GM19397 (cell line): ENCODE measurements at regions not wholly inside any gene's neighbourhood (a gene's known extent, or its start where the extent isn't known, plus 50 kb on each side); places are given as distances from the start of the nearest gene placed in this dataset.
"Not testable (repeated sequence)": the region's sequence is repeated elsewhere in the genome, so short reads cannot be mapped to it uniquely, and the experiment has no call there.

Experiments
- ATAC-seq: cut with Tn5 transposase; IDR thresholded peaks from one replicate; pipeline ENCODE4 v1.9.1; 2021; ENCODE audit warnings: mild to moderate bottlenecking, moderate library complexity; ENCODE audit not compliant: unreplicated experiment

DNA sequence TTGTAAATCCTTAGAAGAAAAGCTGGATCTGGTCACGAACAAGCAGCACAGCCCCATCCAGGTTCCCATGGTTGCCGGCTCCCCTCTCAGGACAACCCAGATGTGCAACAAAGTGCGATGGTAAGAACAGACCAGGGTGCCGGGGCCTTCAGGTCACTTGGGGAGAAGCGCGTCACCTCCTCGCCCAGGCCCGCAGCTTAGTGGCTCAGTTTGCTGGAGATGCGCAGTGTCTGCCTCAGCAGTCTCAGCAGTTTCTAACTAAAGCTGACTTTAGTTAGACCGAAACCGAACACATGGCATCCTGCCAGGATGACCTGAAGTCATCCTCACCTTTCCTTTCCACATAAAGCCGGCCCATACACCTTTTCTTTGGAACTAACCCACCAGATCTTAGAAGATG is 131.4 kb downstream of the LAT start:
- ATAC-seq: not testable (repeated sequence)

DNA sequence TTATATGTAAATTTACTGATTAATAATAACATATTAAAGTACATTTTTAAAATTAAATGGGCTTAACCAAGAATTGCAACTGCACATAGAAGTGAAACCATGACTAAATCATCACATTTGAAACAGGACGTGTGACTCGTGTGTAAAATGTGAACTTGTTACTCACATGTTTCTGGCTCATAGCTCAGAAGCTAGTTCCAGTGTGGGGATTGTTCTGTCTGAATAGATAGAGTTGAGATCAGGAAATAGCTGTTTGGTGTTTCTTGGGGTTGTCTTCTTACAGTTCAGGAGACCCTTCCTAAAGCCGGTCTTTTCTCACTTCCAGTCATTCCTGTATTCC is 130.9 kb downstream of the LAT start:
- ATAC-seq: not testable (repeated sequence)

DNA sequence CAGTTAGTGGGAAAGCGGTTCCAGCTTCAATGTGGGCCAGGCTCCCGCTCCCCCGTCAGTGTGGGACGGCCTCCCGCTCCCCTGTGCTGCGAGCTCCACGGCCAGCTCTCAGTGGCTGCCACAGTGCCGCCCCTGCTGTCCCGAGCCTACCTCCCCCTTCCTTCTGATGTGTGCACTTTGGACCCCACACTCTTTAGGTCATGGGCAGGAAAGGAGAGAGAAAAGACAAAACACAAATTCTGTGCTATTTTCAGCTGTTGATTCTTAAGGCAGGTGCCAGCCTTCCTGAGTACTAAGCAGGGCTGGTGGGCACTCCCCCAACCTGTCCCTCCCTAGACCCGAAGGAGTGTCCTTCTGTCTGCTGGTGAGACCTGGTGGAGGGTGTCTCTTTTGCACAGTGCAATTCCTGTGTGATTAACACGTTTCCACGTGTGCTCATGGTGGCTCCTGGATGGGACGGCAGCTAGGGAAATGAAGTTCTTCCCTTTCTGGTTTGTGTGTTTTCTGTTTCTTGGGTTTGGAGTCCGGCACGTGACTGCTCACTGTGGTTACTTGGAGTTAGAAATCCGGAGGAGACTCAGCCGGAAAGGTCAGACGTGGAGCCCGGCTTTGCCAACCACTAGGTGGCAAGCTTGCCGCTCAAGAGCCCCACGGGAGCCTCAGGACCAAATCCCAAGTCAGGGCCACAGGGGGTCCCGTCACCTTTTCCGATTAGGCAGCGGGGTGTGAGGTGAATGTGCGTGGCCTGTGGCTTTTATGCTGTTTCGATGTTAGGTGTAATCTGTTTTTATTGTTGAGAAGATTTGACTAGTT is 130.3 kb downstream of the LAT start:
- not testable (repeated sequence) for ATAC-seq

DNA sequence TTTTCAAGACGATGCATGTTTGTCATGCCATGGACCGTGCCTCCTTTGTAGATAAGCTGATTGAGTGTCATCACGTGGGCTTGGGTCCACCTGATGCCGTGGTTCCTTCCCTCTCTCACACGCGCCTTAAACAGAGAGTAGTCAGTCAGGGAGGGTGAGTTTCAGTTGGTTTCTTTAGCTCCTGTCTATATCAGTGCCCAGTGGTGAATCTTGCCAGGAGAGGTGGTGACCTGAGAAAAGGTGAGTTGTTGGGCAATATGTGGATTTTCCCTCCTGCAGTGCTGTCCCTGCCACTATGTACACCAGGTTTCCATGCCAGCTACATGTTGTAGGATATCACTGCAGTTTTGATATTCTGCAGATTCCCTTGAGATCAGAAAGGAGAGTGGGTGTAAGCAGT is 129.7 kb downstream of the LAT start:
- no peak for ATAC-seq

DNA sequence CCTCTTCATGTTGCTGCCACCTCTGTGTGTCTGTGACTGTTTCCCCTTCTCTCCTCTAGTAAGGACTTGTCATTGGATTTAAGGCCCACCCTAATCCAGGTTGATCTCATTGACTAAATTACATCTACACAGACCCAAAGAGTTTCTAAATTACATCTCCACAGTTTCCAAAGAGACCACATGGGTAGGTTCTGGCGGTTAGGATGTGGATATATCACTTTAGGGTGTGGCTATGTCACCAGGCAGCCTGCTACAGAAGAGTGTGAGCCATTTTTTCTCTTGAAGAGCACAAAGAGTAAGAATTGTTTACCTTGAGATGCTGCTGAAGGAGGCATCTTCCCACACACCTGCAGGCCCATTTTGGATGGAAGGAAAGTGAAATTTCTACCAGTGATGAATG is 128.6 kb downstream of the LAT start:
- not testable (repeated sequence) for ATAC-seq

DNA sequence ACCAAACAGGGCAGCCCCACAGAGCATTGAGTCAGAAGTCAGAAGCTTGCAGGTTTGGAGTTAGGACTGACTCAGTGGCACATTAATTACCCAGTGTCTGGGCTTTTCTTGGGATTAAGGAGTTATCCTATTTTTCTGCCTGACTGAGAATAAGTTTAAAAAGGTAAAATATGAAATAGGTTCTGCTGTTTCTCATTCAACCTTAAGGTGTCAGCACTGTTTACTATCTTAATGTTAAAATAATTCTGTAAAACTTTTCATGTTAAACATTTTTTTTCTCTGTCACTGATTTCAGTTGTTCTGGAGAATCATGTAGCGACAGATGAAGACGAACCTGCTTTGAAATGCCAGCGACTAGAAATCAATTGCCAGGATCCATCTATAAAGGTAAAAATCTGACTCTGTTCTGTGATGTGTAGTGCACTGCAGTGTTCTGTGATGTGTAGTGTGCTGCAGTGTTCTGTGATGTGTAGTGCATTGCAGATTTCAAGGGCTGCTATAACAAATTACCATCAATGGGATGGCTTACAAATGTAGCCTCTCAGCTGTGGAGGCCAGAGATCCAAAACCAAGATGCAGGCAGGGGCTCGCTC is 128.0 kb downstream of the LAT start:
- ATAC-seq: no peak

DNA sequence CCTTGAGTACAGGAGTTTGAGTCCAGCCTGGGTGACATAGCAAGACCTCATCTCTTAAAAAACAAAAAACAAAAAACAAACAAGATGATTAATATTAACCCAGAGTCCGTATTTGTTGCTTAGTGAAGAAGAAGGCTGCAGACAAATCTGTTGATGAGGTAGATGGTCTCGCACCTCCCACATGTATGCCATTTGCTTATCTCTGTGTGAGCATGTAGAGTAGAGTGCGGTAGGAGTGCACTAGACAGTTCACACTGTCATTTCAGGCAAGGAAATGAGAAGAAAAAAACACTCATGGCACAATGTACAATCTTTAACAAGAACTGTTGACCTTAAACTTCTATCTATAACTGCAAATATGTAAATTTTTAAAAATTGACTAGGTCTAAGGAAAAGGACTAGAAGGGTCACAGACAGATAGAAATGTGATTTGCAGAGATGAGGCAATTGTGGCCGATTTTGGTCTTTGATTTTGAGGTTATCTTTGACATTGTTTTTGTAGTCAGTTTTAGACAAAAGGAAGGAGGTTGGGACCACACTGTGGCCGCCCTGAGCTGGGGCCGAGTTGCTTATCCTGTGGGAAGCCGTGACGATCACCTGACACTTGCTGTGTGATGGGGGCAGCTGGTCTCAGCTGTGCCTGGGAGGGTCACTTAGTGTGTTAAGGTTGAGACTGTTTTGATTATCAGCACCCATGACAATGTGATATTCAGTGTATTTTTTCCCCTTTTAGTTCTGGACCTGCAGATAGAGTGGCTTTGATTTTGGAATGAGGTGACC is 127.2 kb downstream of the LAT start:
- not testable (repeated sequence) for ATAC-seq

DNA sequence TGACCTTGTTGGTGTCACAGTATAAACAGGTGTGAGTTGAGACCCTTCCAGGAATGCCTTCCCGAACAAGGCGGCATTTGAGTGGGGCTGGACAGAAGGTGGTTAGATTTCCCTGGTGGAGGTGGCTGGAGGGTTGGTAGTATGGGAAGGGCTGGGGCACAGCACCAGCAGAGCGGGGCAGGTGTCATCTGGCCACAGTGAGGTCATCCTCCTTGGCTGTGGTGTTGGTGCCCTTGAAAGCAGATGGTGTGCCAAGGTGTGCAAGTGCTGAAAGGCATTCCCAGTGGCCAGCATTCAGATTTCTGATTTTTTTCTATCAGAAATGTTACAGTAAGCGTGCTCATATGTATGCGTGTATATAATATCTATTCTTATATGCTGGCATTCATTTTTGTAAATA is 126.6 kb downstream of the LAT start:
- no peak for ATAC-seq

DNA sequence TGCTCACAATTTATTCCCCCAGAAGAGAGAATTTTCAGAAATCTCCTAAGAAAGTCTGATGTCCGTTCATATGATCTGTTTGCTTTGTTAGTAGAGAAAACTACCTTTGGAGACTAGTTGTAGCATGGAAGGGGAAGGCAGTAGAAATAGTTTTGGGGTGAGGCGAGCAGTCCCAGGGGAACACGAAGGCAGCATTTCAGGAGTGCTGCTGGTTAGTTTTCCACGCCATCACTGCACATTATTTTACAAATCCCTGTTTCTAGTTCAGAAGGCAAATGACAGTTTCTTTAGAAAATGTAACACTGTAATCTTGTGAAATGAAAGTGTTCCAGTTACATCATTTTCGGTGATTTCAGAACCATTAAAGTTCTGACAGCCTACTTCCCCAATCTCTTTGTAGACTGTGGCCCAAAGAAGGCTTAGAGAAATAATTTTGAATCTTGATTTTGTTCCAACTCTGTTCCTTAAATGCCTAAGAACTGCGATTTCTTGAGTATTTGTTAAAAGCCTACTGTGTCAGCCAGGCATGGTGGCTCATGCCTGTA is 123.8 kb downstream of the LAT start:
- ATAC-seq: not testable (repeated sequence)

DNA sequence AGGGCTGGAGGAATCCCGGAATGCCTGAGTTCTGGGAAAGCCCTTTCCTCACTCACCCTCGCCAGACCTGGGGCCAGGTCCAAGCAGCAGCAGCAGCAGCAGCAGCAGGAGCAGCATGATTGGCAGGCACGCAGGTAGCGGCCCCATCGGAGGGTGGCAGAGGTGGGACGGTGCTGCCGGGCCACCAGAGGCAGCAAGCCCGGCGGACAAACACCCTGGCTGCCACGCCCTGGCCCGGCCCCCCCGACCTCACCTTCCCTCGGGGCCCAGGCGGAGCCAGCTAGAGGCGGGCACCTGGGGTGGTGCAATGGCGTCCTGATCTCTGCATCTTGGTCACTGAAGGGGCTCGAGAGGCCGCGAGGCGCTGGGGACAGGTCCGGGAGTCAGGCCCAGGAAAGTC is 122.4 kb downstream of the LAT start:
- ATAC-seq: no peak

DNA sequence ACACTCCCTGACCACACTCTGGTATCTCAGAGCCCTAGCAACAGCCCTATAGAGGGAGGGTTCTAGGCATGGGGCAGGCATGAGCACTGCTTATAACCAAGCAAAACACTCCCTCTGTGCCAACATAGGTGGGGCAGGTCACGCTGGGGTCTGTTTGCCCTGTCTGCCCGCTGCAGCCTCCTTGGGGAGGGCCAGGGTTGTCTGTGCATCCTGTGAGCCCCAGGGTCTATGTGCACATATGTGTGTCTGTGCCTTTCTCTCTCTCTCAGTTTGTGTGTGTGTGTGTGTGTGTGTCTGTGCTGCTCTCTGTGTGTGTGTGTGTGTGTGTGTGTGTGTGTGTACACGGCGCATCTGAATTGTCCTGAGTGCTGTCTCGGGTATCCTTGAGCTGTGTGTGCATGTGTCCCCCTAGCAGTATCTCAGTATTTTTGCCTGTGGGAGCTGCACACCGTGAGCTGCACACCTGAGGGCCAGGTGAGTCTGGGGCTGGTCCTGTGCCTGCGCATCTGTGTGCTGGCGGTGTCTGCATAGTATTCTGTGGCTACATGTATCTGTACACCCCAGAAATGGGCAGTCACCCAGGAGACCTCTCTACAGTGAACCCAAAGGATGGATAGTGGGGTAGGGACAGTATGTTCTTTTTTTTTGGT is 121.5 kb downstream of the LAT start:
- ATAC-seq: not testable (repeated sequence)

DNA sequence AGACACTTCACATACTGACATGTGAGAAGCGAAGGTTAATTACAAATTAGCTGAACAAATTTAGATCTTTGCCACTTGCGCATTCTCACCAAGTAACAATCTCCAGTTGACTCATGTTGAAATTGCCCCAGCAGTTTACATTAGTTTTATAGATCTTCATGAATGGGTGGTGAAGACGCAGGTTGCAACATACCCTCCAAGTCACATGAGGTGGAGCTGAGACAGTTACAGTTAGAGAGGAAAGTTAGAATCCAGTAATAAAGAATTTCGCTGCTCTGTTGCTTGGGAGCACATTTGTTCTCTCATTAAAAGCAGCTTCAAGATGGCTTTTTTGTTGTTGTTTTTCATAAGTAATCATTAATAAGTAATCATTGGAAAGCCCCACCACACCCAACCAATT is 119.7 kb downstream of the LAT start:
- ATAC-seq: not testable (repeated sequence)

DNA sequence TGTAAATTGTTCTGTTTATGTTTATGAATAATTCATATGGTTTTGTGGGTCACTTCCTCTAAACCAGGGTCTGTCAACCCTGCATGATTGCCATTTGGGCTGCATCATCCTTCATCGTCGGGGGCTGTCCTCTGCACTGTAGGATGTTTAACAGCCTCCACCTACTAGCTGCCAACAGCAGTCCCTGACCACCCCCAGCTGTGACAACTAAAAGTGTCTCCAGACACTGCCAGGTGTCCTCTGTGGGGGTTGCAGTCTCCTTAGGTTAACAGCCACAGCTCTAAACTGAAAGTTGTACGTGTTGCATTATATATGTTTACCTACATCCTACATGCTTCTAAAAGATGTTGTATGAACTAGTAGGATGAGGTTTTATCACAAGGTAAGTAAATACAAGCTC is 113.1 kb downstream of the LAT start:
- ATAC-seq: not testable (repeated sequence)

DNA sequence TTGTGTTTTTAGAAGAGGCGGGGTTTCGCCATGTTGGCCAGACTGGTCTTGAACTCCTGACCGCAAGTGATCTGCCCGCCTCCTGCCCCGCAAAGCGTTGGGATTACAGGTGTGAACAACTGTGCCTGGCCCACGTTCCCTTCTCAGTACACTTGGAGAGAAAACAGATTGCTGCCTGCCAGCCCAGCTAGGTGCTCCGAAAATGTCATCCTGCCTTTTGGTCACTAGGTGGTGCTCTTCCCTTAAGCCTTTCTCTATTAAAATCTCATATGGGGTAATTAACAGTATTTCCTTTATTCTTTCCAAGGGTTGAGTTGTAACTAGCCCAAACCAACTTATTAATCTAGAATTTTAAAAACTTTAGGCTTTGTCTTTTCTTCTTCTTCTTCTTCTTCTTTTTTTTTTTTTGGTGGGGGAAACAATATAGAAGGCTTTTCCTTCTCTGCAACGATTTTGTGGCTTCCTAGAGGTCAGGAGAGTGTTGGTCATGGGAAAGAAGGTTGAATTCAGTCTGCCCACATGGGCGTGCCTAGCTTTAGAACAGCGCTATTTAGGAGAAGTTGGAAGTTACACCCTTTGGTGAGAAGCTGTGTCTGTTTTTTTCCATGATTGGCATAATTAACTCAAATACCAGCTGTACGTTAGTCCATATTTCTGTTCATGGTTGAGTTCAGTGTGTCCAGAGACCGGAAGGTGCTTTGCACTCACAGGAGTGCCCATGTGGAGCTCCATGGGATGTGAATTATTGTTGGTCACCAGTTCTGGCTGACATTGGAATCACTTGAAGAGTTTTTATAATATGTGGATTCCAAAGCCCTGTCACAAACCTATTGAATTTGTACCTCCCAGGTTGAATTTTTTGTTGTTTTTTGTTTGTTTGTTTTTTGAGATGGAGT is 110.1 kb downstream of the LAT start:
- not testable (repeated sequence) for ATAC-seq

DNA sequence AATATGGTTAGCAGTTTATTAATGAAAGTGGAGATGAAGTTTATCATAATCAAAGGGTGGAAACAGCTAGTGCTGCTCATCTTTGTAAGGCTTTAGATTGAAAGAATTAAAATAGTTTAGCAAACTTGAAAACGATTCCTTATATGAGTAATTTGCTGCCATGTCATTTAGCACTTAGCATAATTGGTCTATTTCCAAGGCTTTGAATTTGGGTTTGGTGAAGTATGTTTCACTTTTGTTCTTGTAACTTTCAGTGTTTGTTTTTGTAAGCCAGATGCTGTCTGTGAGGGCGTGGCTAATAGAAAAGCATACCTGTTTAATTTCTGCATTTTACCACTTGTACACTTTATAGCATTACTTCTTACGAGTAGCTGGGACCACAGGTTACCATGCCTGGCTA is 109.5 kb downstream of the LAT start:
- not testable (repeated sequence) for ATAC-seq

DNA sequence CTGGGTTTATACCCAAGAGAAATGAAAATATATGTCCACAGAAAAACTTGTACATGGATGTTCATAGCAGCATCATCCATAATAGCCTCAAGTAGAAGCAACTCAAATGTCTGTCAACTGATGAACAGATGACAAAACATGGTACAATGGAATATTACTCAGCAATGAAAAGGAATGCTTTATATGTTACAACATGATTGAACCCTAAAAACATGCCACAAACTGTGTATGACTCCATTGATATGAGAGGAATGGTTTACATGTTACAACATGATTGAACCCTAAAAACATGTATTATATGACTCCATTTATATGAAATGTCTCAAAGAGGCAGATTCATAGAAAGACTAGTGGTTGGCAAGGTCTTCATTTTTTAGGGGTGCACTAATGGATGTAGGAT is 104.8 kb downstream of the LAT start:
- ATAC-seq: not testable (repeated sequence)

DNA sequence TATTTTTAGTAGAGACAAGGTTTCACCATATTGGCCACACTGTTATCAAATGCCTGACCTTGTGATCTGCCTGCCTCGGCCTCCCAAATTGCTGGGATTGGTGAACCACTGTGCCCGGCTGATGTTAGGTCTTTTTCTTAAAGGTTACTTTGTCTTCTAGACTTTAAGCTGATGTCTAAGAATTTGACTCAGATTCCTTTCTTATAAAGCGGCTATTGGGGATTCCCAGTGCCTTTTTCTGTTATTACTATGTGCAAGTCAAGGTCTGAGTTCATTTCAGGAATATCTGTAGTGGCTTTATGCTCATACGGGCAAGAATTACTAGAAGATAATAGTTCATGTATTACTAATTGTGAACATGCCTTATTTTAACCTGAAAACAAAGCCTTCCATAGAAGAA is 102.8 kb downstream of the LAT start:
- not testable (repeated sequence) for ATAC-seq

DNA sequence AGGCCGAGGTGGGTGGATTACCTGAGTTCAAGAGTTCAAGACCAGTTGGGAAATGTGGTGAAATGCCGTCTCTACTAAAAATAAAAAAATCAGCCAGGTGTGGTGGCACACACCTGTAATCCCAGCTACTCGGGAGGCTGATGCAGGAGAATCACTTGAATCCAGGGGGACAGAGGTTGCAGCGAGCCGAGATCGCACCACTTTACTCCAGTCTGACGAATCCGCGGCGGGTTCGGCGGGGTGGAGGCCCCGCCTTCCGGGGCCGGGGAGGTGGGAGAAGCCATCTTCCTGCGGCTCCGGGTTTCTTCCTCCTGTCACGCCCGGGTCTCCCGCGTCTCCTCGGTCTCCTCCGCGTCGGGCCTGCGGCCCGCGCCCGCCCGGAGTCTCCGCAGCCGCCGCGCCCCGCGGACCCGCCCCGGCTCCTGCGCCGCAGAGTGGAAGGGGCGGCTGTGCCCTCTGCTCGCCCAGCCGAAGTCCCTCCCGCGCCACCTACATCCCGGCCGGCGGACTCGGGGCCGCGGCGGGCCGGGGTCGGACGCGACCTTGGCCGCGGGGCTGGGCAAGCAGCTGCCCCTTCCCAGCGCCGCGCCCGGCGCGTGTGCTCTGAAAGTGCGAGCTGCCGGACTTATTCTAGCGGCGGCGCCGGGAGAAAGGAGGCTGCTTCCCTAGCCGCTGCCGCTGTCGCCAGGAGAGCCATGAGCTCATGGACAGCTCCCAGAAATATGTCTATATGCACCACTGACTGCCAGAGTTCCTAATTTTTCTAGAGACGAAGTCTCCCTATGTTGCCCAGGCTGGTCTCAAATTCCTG is 97.2 kb downstream of the LAT start:
- peak; percentile 52 for ATAC-seq
